AG04449 (cell line): ENCODE measurements at regions not wholly inside any gene's neighbourhood (a gene's known extent, or its start where the extent isn't known, plus 50 kb on each side); places are given as distances from the start of the nearest gene placed in this dataset.

Experiments used
- CTCF ChIA-PET: fragments of 350-600 bp; formaldehyde crosslinking; extraction: SDS; loops from one replicate; lab custom pipeline; 2021; ENCODE audit warnings: antibody characterized with exemption; lab: Yijun Ruan, JAX
- POLR2A ChIA-PET: fragments of 400-600, 350-600 bp; formaldehyde crosslinking; extraction: SDS; loops from one replicate; lab custom pipeline; 2020; ENCODE audit warnings: antibody characterized with exemption, inconsistent platforms; lab: Yijun Ruan, JAX
- DNase-seq: peaks from one replicate; pipeline ENCODE4 v3.0.0-alpha.2; 2010; ENCODE audit warnings: low read depth, low spot score
- H3K4me3 ChIP-seq: 2 replicates; pipeline ENCODE4 v1.5.1; 2011; ENCODE audit warnings: low read depth, mild to moderate bottlenecking, control low read depth, low read length
- CTCF ChIP-seq: IDR thresholded peaks from one replicate; pipeline ENCODE4 v1.5.1; 2011; ENCODE audit warnings: mild to moderate bottlenecking, moderate library complexity, low read length, control low read depth, inconsistent platforms; ENCODE audit not compliant: insufficient read depth; ENCODE audit errors: missing control alignments

GRCh38 chr5:135141303-135142268, 107.6 kb upstream of the PITX1 start:
- DNase-seq: no peak

GRCh38 chr5:135140446-135141204, 106.6 kb upstream of the PITX1 start:
- no peak overlapping the region for H3K4me3 ChIP-seq
- ChIA-PET POLR2A (interaction anchor here (0.6 to 1.1 kb wide), 6 partner anchors 13 to 295 kb away, joined by 3 to 4 read pairs (median 3); no protein-coding TSS in a partner anchor), CTCF (interaction anchor here (0.7 kb wide), 1 partner anchor 64 kb away, joined by 3 read pairs; no protein-coding TSS in a partner anchor)
- TF ChIP-seq CTCF: no peak
- DNase-seq: peak; percentile 82

More at GRCh38 chr5:135141303-135142268, 107.6 kb upstream of the PITX1 start:
- no peak overlapping the region for H3K4me3 ChIP-seq
- POLR2A ChIA-PET: interaction anchor here (0.6 to 1.1 kb wide), 4 partner anchors 14 to 296 kb away, joined by 3 to 4 read pairs (median 4); no protein-coding TSS in a partner anchor
- CTCF ChIA-PET: interaction anchor here (0.7 kb wide), 1 partner anchor 63 kb away, joined by 3 read pairs; no protein-coding TSS in a partner anchor
- TF ChIP-seq CTCF: no peak

GRCh38 chr5:135139381-135140134, 105.5 kb upstream of the PITX1 start:
- no peak for TF ChIP-seq CTCF
- CTCF ChIA-PET: interaction anchor here (1.2 to 1.3 kb wide), 2 partner anchors 30 to 55 kb away, joined by 3 read pairs; no protein-coding TSS in a partner anchor

GRCh38 chr5:135138116-135138850, 104.3 kb upstream of the PITX1 start:
- TF ChIP-seq CTCF: no peak
- no peak for DNase-seq
- POLR2A ChIA-PET: interaction anchor here (1.0 to 1.1 kb wide), 2 partner anchors 12 to 108 kb away, joined by 3 to 4 read pairs; no protein-coding TSS in a partner anchor
- H3K4me3 ChIP-seq: no peak overlapping the region
- CTCF ChIA-PET: interaction anchor here (1.2 to 1.3 kb wide), 2 partner anchors 29 to 56 kb away, joined by 3 read pairs; no protein-coding TSS in a partner anchor

More at GRCh38 chr5:135139381-135140134, 105.5 kb upstream of the PITX1 start:
- POLR2A ChIA-PET: interaction anchor here (0.5 to 1.0 kb wide), 5 partner anchors 28 to 107 kb away, joined by 3 to 5 read pairs (median 3); no protein-coding TSS in a partner anchor
- DNase-seq: peak; percentile 80
- H3K4me3 ChIP-seq: peak overlapping the region; percentile 29
